GM18868 (cell line): ENCODE measurements at regions not wholly inside any gene's neighbourhood (a gene's known extent, or its start where the extent isn't known, plus 50 kb on each side); places are given as distances from the start of the nearest gene placed in this dataset.
A peak's percentile ranks its signal among the peaks of the same experiment; 100 is the strongest.
"Not testable (repeated sequence)": the region's sequence is repeated elsewhere in the genome, so short reads cannot be mapped to it uniquely, and the experiment has no call there.

Source experiments
- ATAC-seq: cut with Tn5 transposase; IDR thresholded peaks from one replicate; pipeline ENCODE4 v1.9.1; 2021; ENCODE audit warnings: mild to moderate bottlenecking, moderate library complexity; ENCODE audit not compliant: unreplicated experiment

- peak; percentile 45 for ATAC-seq
Observed at GRCh38 chr3:75118779-75119178, 504.3 kb upstream of the CNTN3 start.

GRCh38 chr3:75126556-75126955, 512.1 kb upstream of the CNTN3 start:
- ATAC-seq = no peak

- ATAC-seq = no peak
Observed at GRCh38 chr3:75129101-75129500, 514.6 kb upstream of the CNTN3 start.

GRCh38 chr3:75136100-75136897, 521.8 kb upstream of the CNTN3 start:
- ATAC-seq = no peak

GRCh38 chr3:75138345-75138744, 523.9 kb upstream of the CNTN3 start:
- ATAC-seq = no peak

- no peak for ATAC-seq
Observed at GRCh38 chr3:75140904-75141615, 523.1 kb upstream of the FRG2C start.

- ATAC-seq = no peak
Observed at GRCh38 chr3:75144406-75144805, 519.7 kb upstream of the FRG2C start.

- ATAC-seq = no peak
Observed at GRCh38 chr3:75171630-75172230, 492.4 kb upstream of the FRG2C start.

GRCh38 chr3:75176937-75177336, 487.2 kb upstream of the FRG2C start:
- no peak for ATAC-seq

- ATAC-seq = peak; percentile 70
Observed at GRCh38 chr3:75180235-75180944, 483.7 kb upstream of the FRG2C start.

GRCh38 chr3:75180945-75181298, 483.2 kb upstream of the FRG2C start:
- no peak for ATAC-seq

- no peak for ATAC-seq
Observed at GRCh38 chr3:75188962-75189361, 475.2 kb upstream of the FRG2C start.

GRCh38 chr3:75192146-75192616, 471.9 kb upstream of the FRG2C start:
- peak; percentile 82 for ATAC-seq

- no peak for ATAC-seq
Observed at GRCh38 chr3:75193797-75194196, 470.3 kb upstream of the FRG2C start.

GRCh38 chr3:75214332-75214731, 449.8 kb upstream of the FRG2C start:
- not testable (repeated sequence) for ATAC-seq

GRCh38 chr3:75218577-75218976, 445.6 kb upstream of the FRG2C start:
- ATAC-seq = no peak

GRCh38 chr3:75220932-75221331, 443.2 kb upstream of the FRG2C start:
- ATAC-seq = no peak

- no peak for ATAC-seq
Observed at GRCh38 chr3:75224412-75224811, 439.7 kb upstream of the FRG2C start.

GRCh38 chr3:75232216-75232615, 431.9 kb upstream of the FRG2C start:
- ATAC-seq = no peak

GRCh38 chr3:75235631-75236030, 428.5 kb upstream of the FRG2C start:
- ATAC-seq = no peak

GRCh38 chr3:75237053-75237452, 427.1 kb upstream of the FRG2C start:
- no peak for ATAC-seq
